ENCODE measurements at regions not wholly inside any gene's neighbourhood (a gene's known extent, or its start where the extent isn't known, plus 50 kb on each side); places are given as distances from the start of the nearest gene placed in this dataset.

DNA sequence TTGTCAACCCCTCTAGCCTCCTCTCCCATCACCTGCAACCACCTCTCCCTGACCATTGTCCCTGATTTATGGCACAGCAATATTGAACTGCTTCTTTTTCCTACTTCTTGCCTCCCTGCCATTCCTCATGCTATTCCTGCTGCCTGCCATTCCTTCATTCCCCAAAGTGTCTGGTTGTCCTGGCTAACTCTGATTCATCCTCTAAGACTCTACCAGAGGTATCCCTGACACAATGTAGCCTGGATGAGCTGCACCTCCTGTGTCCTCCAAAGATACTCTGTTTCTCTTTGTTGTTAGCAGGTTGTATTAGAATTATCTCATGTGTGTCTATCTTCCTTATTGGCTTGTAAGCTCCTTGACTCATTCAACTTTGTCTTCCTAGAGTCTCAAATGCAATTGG is 53.5 kb upstream of the PTPN3 start:
- TF ChIP-seq CTCF (IDR thresholded peaks at IDR 0.05 in 4 of 5, conservative IDR thresholded peaks at IDR 0.05 in 1 of 5) (no peak), POLR2A (IDR thresholded peaks at IDR 0.05) (no peak)

All from gastrocnemius medialis (tissue), 4 donors.